Loucy (cell line): ENCODE measurements at regions not wholly inside any gene's neighbourhood (a gene's known extent, or its start where the extent isn't known, plus 50 kb on each side); places are given as distances from the start of the nearest gene placed in this dataset.

Experiments
- H2AFZ ChIP-seq: fragments of 200-600 bp; sonication (generic); 2 replicates; pipeline ENCODE4 v1.6.0; 2016; ENCODE audit warnings: antibody characterized with exemption, mild to moderate bottlenecking, low read length, moderate library complexity
- H3F3A ChIP-seq: fragments of 200-600 bp; 2 replicates; pipeline ENCODE4 v1.6.0; 2016; ENCODE audit warnings: antibody characterized with exemption, low read depth, mild to moderate bottlenecking
- H3K27me3 ChIP-seq: fragments of 200-600 bp; sonication (generic); 2 replicates; pipeline ENCODE4 v1.6.1; 2014; ENCODE audit warnings: low read length, mild to moderate bottlenecking; ENCODE audit not compliant: insufficient read depth, poor library complexity, severe bottlenecking
- H3K36me3 ChIP-seq: fragments of 200-600 bp; sonication (generic); 2 replicates; pipeline ENCODE4 v1.6.1; 2016; ENCODE audit warnings: low read length; ENCODE audit not compliant: insufficient read depth
- H3K4me1 ChIP-seq: fragments of 200-600 bp; sonication (generic); 2 replicates; pipeline ENCODE4 v1.5.1; 2014; ENCODE audit warnings: low read length, mild to moderate bottlenecking; ENCODE audit not compliant: insufficient read depth, poor library complexity, severe bottlenecking
- H3K4me2 ChIP-seq: fragments of 200-600 bp; sonication (generic); 2 replicates; pipeline ENCODE4 v1.6.0; 2014; ENCODE audit warnings: antibody characterized with exemption, low read length, low read depth, mild to moderate bottlenecking; ENCODE audit not compliant: poor library complexity, severe bottlenecking
- H3K4me3 ChIP-seq: fragments of 200-600 bp; sonication (generic); 2 replicates; pipeline ENCODE4 v1.5.1; 2014; ENCODE audit warnings: low read length, mild to moderate bottlenecking, mixed read lengths; ENCODE audit not compliant: poor library complexity, severe bottlenecking
- H3K79me2 ChIP-seq: fragments of 200-600 bp; sonication (generic); 2 replicates; pipeline ENCODE4 v1.6.1; 2014; ENCODE audit warnings: low read length; ENCODE audit not compliant: insufficient read depth
- H3K9ac ChIP-seq: fragments of 200-600 bp; sonication (generic); 2 replicates; pipeline ENCODE4 v1.6.0; 2014; ENCODE audit warnings: mild to moderate bottlenecking, low read depth, low read length, moderate library complexity; ENCODE audit not compliant: poor library complexity, severe bottlenecking
- H3K9me2 ChIP-seq: fragments of 200-600 bp; sonication (generic); replicated peaks from 2 replicates; pipeline ENCODE4 v1.6.1; 2016; ENCODE audit warnings: low read depth, low read length, mixed read lengths
- H3K9me3 ChIP-seq: fragments of 200-600 bp; sonication (generic); 2 replicates; pipeline ENCODE4 v1.6.1; 2014; ENCODE audit warnings: mild to moderate bottlenecking, antibody characterized with exemption, low read length, low read depth; ENCODE audit not compliant: insufficient read depth
- H4K20me1 ChIP-seq: fragments of 200-600 bp; sonication (generic); 2 replicates; pipeline ENCODE4 v1.6.0; 2014; ENCODE audit warnings: antibody characterized with exemption, low read length, mild to moderate bottlenecking; ENCODE audit not compliant: insufficient read depth, poor library complexity, severe bottlenecking
- CTCF ChIP-seq: fragments of 200-600 bp; sonication (generic); conservative IDR thresholded peaks from 2 replicates; pipeline ENCODE4 v1.5.1; 2014; ENCODE audit warnings: mild to moderate bottlenecking, antibody characterized with exemption, low read length
- EZH2phosphoT487 ChIP-seq: fragments of 200-600 bp; IDR thresholded peaks from 2 replicates; pipeline ENCODE4 v1.6.1; 2018; ENCODE audit warnings: antibody characterized with exemption, mild to moderate bottlenecking, moderate library complexity, borderline replicate concordance

GRCh38 chr2:198753101-198753500 lies 704.6 kb downstream of the SATB2 start:
- H3K4me1 ChIP-seq: peaks cover 10% of the 10 kb centered on the region
- no peaks in the 10 kb centered on the region for H4K20me1 ChIP-seq
- no peaks in the 10 kb centered on the region for H3K9me2 ChIP-seq
- H2AFZ ChIP-seq: peak overlapping the region; percentile 37; the same call in 1 of the 2 replicates
- no peaks in the 10 kb centered on the region for H3K9me3 ChIP-seq
- TF ChIP-seq EZH2phosphoT487: no peak
- no peak for TF ChIP-seq CTCF
- no peaks in the 10 kb centered on the region for H3F3A ChIP-seq
- H3K9ac ChIP-seq: no peak overlapping the region
- no peaks in the 10 kb centered on the region for H3K27me3 ChIP-seq
- no peak overlapping the region for H3K4me3 ChIP-seq
- no peak overlapping the region for H3K4me2 ChIP-seq
- H3K79me2 ChIP-seq: no peaks in the 10 kb centered on the region
- no peaks in the 10 kb centered on the region for H3K36me3 ChIP-seq

- TF ChIP-seq CTCF (no peak), EZH2phosphoT487 (no peak)
- H3K79me2 ChIP-seq: no peaks in the 10 kb centered on the region
- H3K9me3 ChIP-seq: no peaks in the 10 kb centered on the region
- H3K9ac ChIP-seq: no peak overlapping the region
- no peaks in the 10 kb centered on the region for H3K4me1 ChIP-seq
- no peaks in the 10 kb centered on the region for H4K20me1 ChIP-seq
- no peak overlapping the region for H2AFZ ChIP-seq
- H3F3A ChIP-seq: no peaks in the 10 kb centered on the region
- no peaks in the 10 kb centered on the region for H3K27me3 ChIP-seq
- no peaks in the 10 kb centered on the region for H3K36me3 ChIP-seq
- H3K4me3 ChIP-seq: no peak overlapping the region
- no peak overlapping the region for H3K4me2 ChIP-seq
- H3K9me2 ChIP-seq: no peaks in the 10 kb centered on the region
Measured at GRCh38 chr2:198749364-198749763, 708.4 kb downstream of the SATB2 start.

GRCh38 chr2:198731842-198732399 lies 725.8 kb downstream of the SATB2 start:
- no peaks in the 10 kb centered on the region for H3K27me3 ChIP-seq
- no peak overlapping the region for H3K4me3 ChIP-seq
- TF ChIP-seq CTCF (no peak), EZH2phosphoT487 (no peak)
- H3K36me3 ChIP-seq: no peaks in the 10 kb centered on the region
- H3K79me2 ChIP-seq: no peaks in the 10 kb centered on the region
- H3K4me2 ChIP-seq: no peak overlapping the region
- H3K9ac ChIP-seq: no peak overlapping the region
- H3K9me2 ChIP-seq: no peaks in the 10 kb centered on the region
- no peaks in the 10 kb centered on the region for H3F3A ChIP-seq
- H3K4me1 ChIP-seq: no peaks in the 10 kb centered on the region
- peak overlapping the region; percentile 33; the same call in 1 of the 2 replicates for H2AFZ ChIP-seq
- no peaks in the 10 kb centered on the region for H4K20me1 ChIP-seq
- H3K9me3 ChIP-seq: no peaks in the 10 kb centered on the region
